ENCODE measurements at regions not wholly inside any gene's neighbourhood (a gene's known extent, or its start where the extent isn't known, plus 50 kb on each side); places are given as distances from the start of the nearest gene placed in this dataset.

DNA sequence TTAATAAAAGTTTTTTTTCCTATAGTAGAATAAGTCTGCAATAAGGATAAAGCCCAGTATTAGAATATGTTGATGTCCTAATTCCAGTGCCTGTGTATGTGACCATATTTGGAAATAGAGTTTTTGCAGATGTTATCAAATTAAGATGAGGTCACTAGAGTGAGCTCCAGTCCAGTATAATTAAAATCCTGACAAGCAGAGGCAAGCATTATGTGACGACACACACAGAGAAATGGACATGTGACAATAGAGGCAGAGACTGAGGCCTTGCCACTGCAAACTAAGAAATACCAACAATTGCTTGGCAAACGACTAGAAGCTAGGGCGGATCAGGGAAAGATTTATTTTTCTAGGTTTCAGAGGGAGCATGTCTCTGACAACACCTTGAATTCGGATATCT, 216.4 kb upstream of the CYLC2 start:
- Histone ChIP-seq H3K4me1 (no peaks in the 10 kb centered on the region), H3K27me3 (no peaks in the 10 kb centered on the region), H3K9me3 (no peaks in the 10 kb centered on the region), H3K4me3 (ENCODE audit: low read depth, low read length) (no peak overlapping the region), H3K36me3 (no peaks in the 10 kb centered on the region)
- no peak for DNase-seq
- no peak for TF ChIP-seq CTCF (IDR thresholded peaks at IDR 0.05; ENCODE audit: low read depth, low read length)

GRCh38 chr9:102770704-102771103, 224.4 kb upstream of the CYLC2 start:
- Histone ChIP-seq H3K36me3 (no peaks in the 10 kb centered on the region), H3K27me3 (no peaks in the 10 kb centered on the region), H3K9me3 (no peaks in the 10 kb centered on the region), H3K4me3 (ENCODE audit: low read depth, low read length) (no peak overlapping the region), H3K4me1 (no peaks in the 10 kb centered on the region)
- no peak for TF ChIP-seq CTCF (IDR thresholded peaks at IDR 0.05; ENCODE audit: low read depth, low read length)
- DNase-seq, result no peak

- DNase-seq, result no peak
- no peak for TF ChIP-seq CTCF (IDR thresholded peaks at IDR 0.05; ENCODE audit: low read depth, low read length)
Observed at GRCh38 chr9:102769307-102769706, 225.8 kb upstream of the CYLC2 start.

DNA sequence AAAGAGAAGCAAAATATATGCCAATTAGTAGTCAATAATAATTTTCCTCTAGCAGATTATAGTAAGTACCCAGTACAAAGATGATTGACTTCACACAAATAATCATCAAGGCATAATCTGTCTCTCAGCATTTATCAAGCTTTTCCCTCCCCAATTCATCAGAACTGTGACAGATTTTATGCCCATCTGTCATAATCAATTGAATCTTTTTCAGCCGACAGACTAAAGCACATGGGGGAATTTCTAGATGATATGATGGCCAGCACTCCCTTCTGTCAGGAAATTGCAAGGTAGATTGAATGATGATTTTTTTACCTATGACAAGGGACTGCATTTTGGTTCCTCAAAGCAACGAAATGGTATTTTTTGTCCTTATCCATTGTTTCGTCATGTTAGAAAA, 227.1 kb upstream of the CYLC2 start:
- no peaks in the 10 kb centered on the region for H3K4me1 ChIP-seq
- H3K4me3 ChIP-seq (ENCODE audit: low read depth, low read length), result no peak overlapping the region
- H3K27me3 ChIP-seq, result no peaks in the 10 kb centered on the region
- no peaks in the 10 kb centered on the region for H3K9me3 ChIP-seq
- TF ChIP-seq CTCF (IDR thresholded peaks at IDR 0.05; ENCODE audit: low read depth, low read length), result no peak
- H3K36me3 ChIP-seq, result no peaks in the 10 kb centered on the region
- DNase-seq, result no peak

More at GRCh38 chr9:102769307-102769706, 225.8 kb upstream of the CYLC2 start:
- Histone ChIP-seq H3K36me3 (no peaks in the 10 kb centered on the region), H3K4me3 (ENCODE audit: low read depth, low read length) (no peak overlapping the region), H3K4me1 (no peaks in the 10 kb centered on the region), H3K27me3 (no peaks in the 10 kb centered on the region), H3K9me3 (no peaks in the 10 kb centered on the region)

GRCh38 chr9:102767076-102767475, 228.1 kb upstream of the CYLC2 start:
- H3K9me3 ChIP-seq, result no peaks in the 10 kb centered on the region
- no peak for TF ChIP-seq CTCF (IDR thresholded peaks at IDR 0.05; ENCODE audit: low read depth, low read length)
- H3K36me3 ChIP-seq, result no peaks in the 10 kb centered on the region
- H3K4me1 ChIP-seq, result no peaks in the 10 kb centered on the region
- no peak for DNase-seq
- no peak overlapping the region for H3K4me3 ChIP-seq (ENCODE audit: low read depth, low read length)
- H3K27me3 ChIP-seq, result no peaks in the 10 kb centered on the region

GRCh38 chr9:102740578-102740977, 254.6 kb upstream of the CYLC2 start:
- no peak for DNase-seq
- no peaks in the 10 kb centered on the region for H3K9me3 ChIP-seq
- H3K27me3 ChIP-seq, result no peaks in the 10 kb centered on the region
- no peaks in the 10 kb centered on the region for H3K36me3 ChIP-seq
- TF ChIP-seq CTCF (IDR thresholded peaks at IDR 0.05; ENCODE audit: low read depth, low read length), result no peak
- H3K4me3 ChIP-seq (ENCODE audit: low read depth, low read length), result no peak overlapping the region
- H3K4me1 ChIP-seq, result no peaks in the 10 kb centered on the region

Measured in BE2C (cell line).